ENCODE measurements at regions not wholly inside any gene's neighbourhood (a gene's known extent, or its start where the extent isn't known, plus 50 kb on each side); places are given as distances from the start of the nearest gene placed in this dataset.

GRCh38 chr5:144703776-144704175, 533.1 kb downstream of the KCTD16 start:
- TF ChIP-seq, protein P1, sequence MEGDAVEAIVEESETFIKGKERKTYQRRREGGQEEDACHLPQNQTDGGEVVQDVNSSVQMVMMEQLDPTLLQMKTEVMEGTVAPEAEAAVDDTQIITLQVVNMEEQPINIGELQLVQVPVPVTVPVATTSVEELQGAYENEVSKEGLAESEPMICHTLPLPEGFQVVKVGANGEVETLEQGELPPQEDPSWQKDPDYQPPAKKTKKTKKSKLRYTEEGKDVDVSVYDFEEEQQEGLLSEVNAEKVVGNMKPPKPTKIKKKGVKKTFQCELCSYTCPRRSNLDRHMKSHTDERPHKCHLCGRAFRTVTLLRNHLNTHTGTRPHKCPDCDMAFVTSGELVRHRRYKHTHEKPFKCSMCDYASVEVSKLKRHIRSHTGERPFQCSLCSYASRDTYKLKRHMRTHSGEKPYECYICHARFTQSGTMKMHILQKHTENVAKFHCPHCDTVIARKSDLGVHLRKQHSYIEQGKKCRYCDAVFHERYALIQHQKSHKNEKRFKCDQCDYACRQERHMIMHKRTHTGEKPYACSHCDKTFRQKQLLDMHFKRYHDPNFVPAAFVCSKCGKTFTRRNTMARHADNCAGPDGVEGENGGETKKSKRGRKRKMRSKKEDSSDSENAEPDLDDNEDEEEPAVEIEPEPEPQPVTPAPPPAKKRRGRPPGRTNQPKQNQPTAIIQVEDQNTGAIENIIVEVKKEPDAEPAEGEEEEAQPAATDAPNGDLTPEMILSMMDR (IDR thresholded peaks at IDR 0.05) = no peak
- Histone ChIP-seq H3K4me1 (no peaks in the 10 kb centered on the region), H3K27ac (no peak overlapping the region), H3K36me3 (ENCODE audit: control insufficient read depth, insufficient read depth, low read length) (no peaks in the 10 kb centered on the region), H3K79me2 (no peaks in the 10 kb centered on the region), H3K4me3 (ENCODE audit: low read depth, low read length) (no peak overlapping the region), H3K27me3 (ENCODE audit: control insufficient read depth, insufficient read depth, low read length) (no peaks in the 10 kb centered on the region), H3K9me3 (ENCODE audit: control insufficient read depth, low read length) (no peaks in the 10 kb centered on the region), H2AFZ (no peak overlapping the region), H3K9ac (no peak overlapping the region), H3K4me2 (ENCODE audit: low read length) (no peak overlapping the region)

- Histone ChIP-seq H3K9ac (no peak overlapping the region), H3K27ac (no peak overlapping the region), H3K27me3 (ENCODE audit: control insufficient read depth, insufficient read depth, low read length) (no peaks in the 10 kb centered on the region), H2AFZ (no peak overlapping the region), H3K4me2 (ENCODE audit: low read length) (no peak overlapping the region), H3K4me3 (ENCODE audit: low read depth, low read length) (no peak overlapping the region), H3K79me2 (no peaks in the 10 kb centered on the region), H3K9me3 (ENCODE audit: control insufficient read depth, low read length) (no peaks in the 10 kb centered on the region), H3K4me1 (no peaks in the 10 kb centered on the region), H3K36me3 (ENCODE audit: control insufficient read depth, insufficient read depth, low read length) (no peaks in the 10 kb centered on the region)
- TF ChIP-seq, protein P1 (IDR thresholded peaks at IDR 0.05) = no peak
These were observed 527.8 kb downstream of the KCTD16 start for GRCh38 chr5:144698484-144698883.

DNA sequence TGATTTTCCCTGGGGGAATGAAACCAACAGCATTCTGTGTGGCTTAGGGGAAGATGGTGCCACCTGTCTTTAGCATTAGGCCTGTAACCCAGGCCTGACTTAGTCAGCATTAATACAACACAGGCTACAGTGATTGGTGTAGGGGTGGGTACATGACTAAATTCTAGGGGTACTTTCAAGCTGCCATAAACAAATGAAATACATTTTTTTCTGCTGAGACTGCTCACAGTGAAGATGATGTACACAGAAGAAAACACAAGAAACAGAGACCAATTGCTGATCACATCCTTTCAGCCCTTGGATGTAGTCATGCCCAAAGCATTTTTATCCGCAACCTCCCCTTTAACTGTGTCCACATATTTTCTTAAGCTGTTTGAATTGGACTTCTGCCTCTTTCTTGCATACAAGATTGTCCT, 527.2 kb downstream of the KCTD16 start:
- Histone ChIP-seq H3K27me3 (ENCODE audit: control insufficient read depth, insufficient read depth, low read length) (no peaks in the 10 kb centered on the region), H3K9ac (no peak overlapping the region), H2AFZ (no peak overlapping the region), H3K79me2 (no peaks in the 10 kb centered on the region), H3K4me3 (ENCODE audit: low read depth, low read length) (no peak overlapping the region), H3K9me3 (ENCODE audit: control insufficient read depth, low read length) (no peaks in the 10 kb centered on the region), H3K4me1 (no peaks in the 10 kb centered on the region), H3K4me2 (ENCODE audit: low read length) (no peak overlapping the region), H3K36me3 (ENCODE audit: control insufficient read depth, insufficient read depth, low read length) (no peaks in the 10 kb centered on the region), H3K27ac (no peak overlapping the region)
- TF ChIP-seq, protein P1 (IDR thresholded peaks at IDR 0.05) = no peak

GRCh38 chr5:144691936-144692335, 521.3 kb downstream of the KCTD16 start:
- Histone ChIP-seq H3K4me2 (ENCODE audit: low read length) (no peak overlapping the region), H3K27me3 (ENCODE audit: control insufficient read depth, insufficient read depth, low read length) (no peaks in the 10 kb centered on the region), H3K36me3 (ENCODE audit: control insufficient read depth, insufficient read depth, low read length) (no peaks in the 10 kb centered on the region), H3K9ac (no peak overlapping the region), H3K9me3 (ENCODE audit: control insufficient read depth, low read length) (no peaks in the 10 kb centered on the region), H3K4me3 (ENCODE audit: low read depth, low read length) (no peak overlapping the region), H2AFZ (no peak overlapping the region), H3K4me1 (no peaks in the 10 kb centered on the region), H3K79me2 (no peaks in the 10 kb centered on the region), H3K27ac (no peak overlapping the region)
- TF ChIP-seq, protein P1 (IDR thresholded peaks at IDR 0.05) = no peak

DNA sequence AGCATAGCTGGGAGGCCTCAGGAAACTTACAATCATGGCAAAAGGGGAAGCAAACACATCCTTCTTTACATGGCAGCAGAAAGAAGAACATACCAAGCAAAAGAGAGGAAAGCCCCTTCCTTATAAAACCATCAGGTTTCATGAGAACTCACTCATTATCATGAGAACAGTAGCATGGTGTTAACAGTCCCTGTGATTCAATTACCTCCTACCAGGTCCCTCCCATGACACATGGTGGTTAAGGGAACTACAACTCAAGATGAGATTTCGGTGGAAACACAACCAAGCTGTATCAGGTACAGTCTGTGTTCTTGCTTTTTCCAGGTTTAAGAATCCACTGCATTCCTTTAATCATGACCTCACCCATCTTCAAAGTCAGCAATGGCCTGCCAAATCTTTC, 514.2 kb downstream of the KCTD16 start:
- no peak overlapping the region for H3K9ac ChIP-seq
- H3K4me1 ChIP-seq = no peaks in the 10 kb centered on the region
- H3K4me2 ChIP-seq (ENCODE audit: low read length) = no peak overlapping the region
- H3K79me2 ChIP-seq = no peaks in the 10 kb centered on the region
- H2AFZ ChIP-seq = no peak overlapping the region
- H3K27ac ChIP-seq = no peak overlapping the region
- H3K9me3 ChIP-seq (ENCODE audit: control insufficient read depth, low read length) = no peaks in the 10 kb centered on the region
- no peaks in the 10 kb centered on the region for H3K36me3 ChIP-seq (ENCODE audit: control insufficient read depth, insufficient read depth, low read length)
- H3K27me3 ChIP-seq (ENCODE audit: control insufficient read depth, insufficient read depth, low read length) = no peaks in the 10 kb centered on the region
- TF ChIP-seq, protein P1 (IDR thresholded peaks at IDR 0.05) = no peak
- no peak overlapping the region for H3K4me3 ChIP-seq (ENCODE audit: low read depth, low read length)

All from parathyroid adenoma (tissue), 2 donors.